PC-9 (cell line): ENCODE measurements at regions not wholly inside any gene's neighbourhood (a gene's known extent, or its start where the extent isn't known, plus 50 kb on each side); places are given as distances from the start of the nearest gene placed in this dataset.

Experiments used
- CTCF ChIP-seq: fragments of 200-600 bp; sonication (generic); conservative IDR thresholded peaks from 2 replicates; pipeline ENCODE4 v1.6.1; 2017; ENCODE audit warnings: mixed run types, antibody characterized with exemption, mild to moderate bottlenecking, moderate library complexity
- EZH2 ChIP-seq: fragments of 200-600 bp; sonication (generic); IDR thresholded peaks from 2 replicates; pipeline ENCODE4 v1.8.0; 2017; ENCODE audit warnings: antibody characterized with exemption, low read depth

GRCh38 chr14:37977481-37977880 is 230.2 kb upstream of the SSTR1 start:
- TF ChIP-seq CTCF (no peak), EZH2 (no peak)
